ENCODE measurements at regions not wholly inside any gene's neighbourhood (a gene's known extent, or its start where the extent isn't known, plus 50 kb on each side); places are given as distances from the start of the nearest gene placed in this dataset.

GRCh38 chr2:238973038-238973739 is 125.3 kb downstream of the TWIST2 start:
- Histone ChIP-seq H3K4me1 (no peaks in the 10 kb centered on the region), H3K4me3 (no peak overlapping the region), H3K9me3 (no peaks in the 10 kb centered on the region), H3K27me3 (ENCODE audit: low read depth) (no peaks in the 10 kb centered on the region), H3K36me3 (replicated peaks) (no peaks in the 10 kb centered on the region)
- in situ Hi-C loops (cut with MboI; ENCODE audit: low sequenced_read_pairs) = no loop called here
- no peak for DNase-seq (ENCODE audit: low spot score in 2 of 2)

- Histone ChIP-seq H3K27me3 (ENCODE audit: low read depth) (no peaks in the 10 kb centered on the region), H3K4me1 (no peaks in the 10 kb centered on the region), H3K9me3 (no peaks in the 10 kb centered on the region), H3K4me3 (no peak overlapping the region), H3K36me3 (replicated peaks) (no peaks in the 10 kb centered on the region)
- no peak for DNase-seq (ENCODE audit: low spot score in 2 of 2)
- in situ Hi-C loops (cut with MboI; ENCODE audit: low sequenced_read_pairs) = no loop called here
Measured at GRCh38 chr2:238974081-238974480, 126.2 kb downstream of the TWIST2 start.

DNA sequence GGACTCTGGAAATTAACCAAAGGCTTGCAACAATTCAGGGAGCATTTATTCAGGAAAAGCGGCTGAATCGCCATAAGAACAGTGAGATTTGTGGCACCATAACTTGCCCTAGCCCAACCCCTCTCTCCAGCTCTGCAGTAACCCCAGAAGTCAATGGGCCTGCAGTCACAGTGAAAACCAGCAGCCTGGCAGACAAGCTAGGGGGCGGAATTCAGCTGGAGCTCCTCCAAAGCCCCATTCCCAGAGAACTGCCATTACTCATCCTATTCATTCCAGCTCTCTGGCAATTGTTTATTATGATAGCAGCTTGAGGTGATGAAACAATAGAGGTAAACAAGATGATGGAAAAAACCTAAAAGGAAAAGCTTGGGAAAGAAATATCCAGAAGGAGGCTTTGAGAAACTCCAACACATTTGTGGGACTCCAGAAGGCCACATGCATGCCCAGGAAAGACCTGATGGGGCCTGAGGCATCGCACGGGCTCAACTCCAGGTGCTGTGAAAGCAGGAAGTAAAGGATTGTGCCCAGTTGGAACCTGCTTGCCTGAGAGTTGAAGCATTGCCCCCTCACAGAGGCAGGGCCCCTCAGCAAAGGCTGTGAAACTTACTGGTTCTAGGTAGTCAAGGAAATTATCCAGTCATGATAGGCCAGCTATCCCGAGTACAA is 126.7 kb downstream of the TWIST2 start:
- H3K27me3 ChIP-seq (ENCODE audit: low read depth) = no peaks in the 10 kb centered on the region
- no peaks in the 10 kb centered on the region for H3K4me1 ChIP-seq
- no peak for DNase-seq (ENCODE audit: low spot score in 2 of 2)
- H3K36me3 ChIP-seq (replicated peaks) = no peaks in the 10 kb centered on the region
- H3K4me3 ChIP-seq = no peak overlapping the region
- no peaks in the 10 kb centered on the region for H3K9me3 ChIP-seq
- in situ Hi-C loops (cut with MboI; ENCODE audit: low sequenced_read_pairs) = no loop called here

DNA sequence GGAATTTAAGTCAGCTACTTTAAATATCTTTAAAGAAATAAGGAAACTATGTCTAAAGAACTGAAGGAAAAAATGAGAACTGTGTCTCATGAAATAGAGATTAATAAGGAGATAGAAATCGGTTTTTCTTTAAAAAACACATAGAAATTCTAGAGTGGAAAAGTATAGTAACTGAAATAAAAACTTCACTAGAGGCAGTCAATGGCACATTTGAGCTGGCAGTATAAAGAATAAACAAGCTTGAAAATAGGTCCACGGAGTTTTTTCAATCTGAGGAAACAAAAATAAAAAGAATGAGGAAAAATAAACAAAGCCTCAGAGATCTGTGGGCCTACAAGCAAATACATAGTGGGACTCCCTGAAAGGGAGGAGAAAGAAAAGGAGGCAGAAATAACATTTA is 127.5 kb downstream of the TWIST2 start:
- H3K9me3 ChIP-seq = no peaks in the 10 kb centered on the region
- no peaks in the 10 kb centered on the region for H3K36me3 ChIP-seq (replicated peaks)
- H3K4me3 ChIP-seq = no peak overlapping the region
- no peaks in the 10 kb centered on the region for H3K4me1 ChIP-seq
- H3K27me3 ChIP-seq (ENCODE audit: low read depth) = no peaks in the 10 kb centered on the region
- no peak for DNase-seq (ENCODE audit: low spot score in 2 of 2)
- in situ Hi-C loops (cut with MboI; ENCODE audit: low sequenced_read_pairs) = no loop called here

DNA sequence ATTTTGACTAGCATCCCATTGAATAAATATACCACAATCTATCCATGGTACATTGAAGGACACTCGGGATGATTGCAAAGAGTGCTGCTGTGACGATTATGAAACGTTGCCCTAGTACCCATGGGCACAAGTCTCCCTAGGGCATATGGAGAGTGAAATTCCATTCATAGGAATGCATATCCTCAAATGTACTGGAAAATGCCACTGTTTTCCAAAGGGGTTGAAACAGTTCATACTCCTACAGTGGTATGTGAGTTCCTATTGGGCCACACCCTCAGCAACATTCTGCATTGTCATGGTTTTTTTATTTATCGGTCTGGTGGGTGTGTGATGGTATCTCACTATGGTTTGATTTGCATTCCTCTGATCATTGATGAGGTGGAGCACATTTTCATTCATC is 130.6 kb downstream of the TWIST2 start:
- DNase-seq (ENCODE audit: low spot score in 2 of 2) = no peak
- Histone ChIP-seq H3K9me3 (no peaks in the 10 kb centered on the region), H3K4me1 (no peaks in the 10 kb centered on the region), H3K36me3 (replicated peaks) (no peaks in the 10 kb centered on the region), H3K27me3 (ENCODE audit: low read depth) (no peaks in the 10 kb centered on the region; the same call in 1 of the 2 replicates), H3K4me3 (no peak overlapping the region)
- in situ Hi-C loops (cut with MboI; ENCODE audit: low sequenced_read_pairs) = no loop called here

GRCh38 chr2:238979636-238980035 is 131.8 kb downstream of the TWIST2 start:
- no peak for DNase-seq (ENCODE audit: low spot score in 2 of 2)
- Histone ChIP-seq H3K4me3 (no peak overlapping the region), H3K36me3 (replicated peaks) (no peaks in the 10 kb centered on the region), H3K9me3 (no peaks in the 10 kb centered on the region), H3K27me3 (ENCODE audit: low read depth) (no peaks in the 10 kb centered on the region; the same call in 1 of the 2 replicates), H3K4me1 (no peaks in the 10 kb centered on the region)
- in situ Hi-C loops (cut with MboI; ENCODE audit: low sequenced_read_pairs) = no loop called here

- DNase-seq (ENCODE audit: low spot score in 2 of 2) = no peak
Measured at GRCh38 chr2:238985041-238985729, 137.3 kb downstream of the TWIST2 start.

DNA sequence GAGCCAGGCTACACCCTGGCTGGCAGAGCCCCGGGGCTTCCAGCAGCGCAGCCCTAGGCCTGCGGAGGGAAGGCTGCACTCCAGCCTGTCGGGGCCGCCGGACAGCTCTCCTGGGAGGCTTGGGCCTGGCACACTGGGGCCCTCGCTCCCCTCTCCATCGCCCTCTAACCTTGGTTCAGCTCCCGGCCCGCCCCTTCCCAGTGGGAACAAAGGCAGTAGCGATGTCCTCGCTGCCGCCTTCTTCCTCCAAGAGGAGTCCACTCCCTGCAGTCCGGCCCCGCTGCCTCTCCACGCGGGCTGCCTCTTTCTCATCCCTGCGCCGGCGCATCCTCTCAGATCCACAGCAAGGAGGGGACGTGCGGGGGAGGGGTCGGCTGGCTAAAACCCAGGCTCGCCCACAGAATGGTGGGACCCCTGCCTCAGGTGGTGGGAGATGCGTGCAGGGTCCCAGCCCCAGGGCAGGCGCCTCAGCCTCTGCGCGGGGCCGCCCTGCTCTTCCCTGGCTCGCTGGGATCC is 138.1 kb downstream of the TWIST2 start:
- H3K4me1 ChIP-seq = no peaks in the 10 kb centered on the region
- H3K27me3 ChIP-seq (ENCODE audit: low read depth) = no peaks in the 10 kb centered on the region; the same call in 1 of the 2 replicates
- DNase-seq (ENCODE audit: low spot score in 2 of 2) = no peak
- H3K9me3 ChIP-seq = no peaks in the 10 kb centered on the region
- no peak overlapping the region for H3K4me3 ChIP-seq
- H3K36me3 ChIP-seq (replicated peaks) = no peaks in the 10 kb centered on the region
- in situ Hi-C loops (cut with MboI; ENCODE audit: low sequenced_read_pairs) = no loop called here

More at GRCh38 chr2:238985041-238985729, 137.3 kb downstream of the TWIST2 start:
- Histone ChIP-seq H3K36me3 (replicated peaks) (no peaks in the 10 kb centered on the region), H3K4me1 (no peaks in the 10 kb centered on the region), H3K4me3 (no peak overlapping the region), H3K9me3 (no peaks in the 10 kb centered on the region), H3K27me3 (ENCODE audit: low read depth) (no peaks in the 10 kb centered on the region; the same call in 1 of the 2 replicates)
- in situ Hi-C loops (cut with MboI; ENCODE audit: low sequenced_read_pairs) = no loop called here

GRCh38 chr2:238986491-238987351 is 138.8 kb downstream of the TWIST2 start:
- H3K9me3 ChIP-seq = no peaks in the 10 kb centered on the region
- no peaks in the 10 kb centered on the region for H3K4me1 ChIP-seq
- no peaks in the 10 kb centered on the region; the same call in 1 of the 2 replicates for H3K27me3 ChIP-seq (ENCODE audit: low read depth)
- no peak for DNase-seq (ENCODE audit: low spot score in 2 of 2)
- no peaks in the 10 kb centered on the region for H3K36me3 ChIP-seq (replicated peaks)
- in situ Hi-C loops (cut with MboI; ENCODE audit: low sequenced_read_pairs) = no loop called here
- H3K4me3 ChIP-seq = no peak overlapping the region

DNA sequence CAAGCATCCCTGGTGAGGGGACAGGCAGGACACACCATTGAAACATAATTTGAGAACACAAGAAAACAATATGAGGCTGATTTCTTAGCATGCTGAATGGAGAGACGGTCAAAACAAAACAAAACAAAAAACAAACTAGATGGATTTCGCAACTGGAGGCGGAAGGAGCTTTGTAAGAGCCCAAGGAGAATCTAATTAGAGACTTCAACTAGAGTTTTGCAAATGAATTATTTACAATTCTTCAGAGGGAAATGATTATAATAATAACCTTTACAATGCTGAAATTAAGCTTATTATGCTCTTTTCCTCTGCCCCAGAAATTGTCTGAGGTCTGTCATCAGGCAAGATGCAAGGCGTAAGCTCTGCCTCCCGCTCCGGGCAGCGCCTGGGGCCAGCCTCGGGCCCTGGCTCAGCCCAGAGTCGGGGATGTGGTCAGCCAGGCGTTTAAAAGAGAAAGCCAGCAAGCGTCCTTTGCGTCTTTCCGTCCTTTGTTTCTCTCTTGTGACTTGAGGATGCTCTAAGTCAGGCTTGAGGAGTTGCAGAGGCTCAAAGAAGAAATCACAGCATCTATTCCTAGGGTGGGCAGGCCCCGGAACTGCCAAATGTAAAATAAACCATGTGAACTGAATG is 139.6 kb downstream of the TWIST2 start:
- H3K9me3 ChIP-seq = no peaks in the 10 kb centered on the region
- in situ Hi-C loops (cut with MboI; ENCODE audit: low sequenced_read_pairs) = no loop called here
- no peaks in the 10 kb centered on the region; the same call in 1 of the 2 replicates for H3K27me3 ChIP-seq (ENCODE audit: low read depth)
- no peaks in the 10 kb centered on the region for H3K36me3 ChIP-seq (replicated peaks)
- DNase-seq (ENCODE audit: low spot score in 2 of 2) = no peak
- H3K4me1 ChIP-seq = no peaks in the 10 kb centered on the region
- no peak overlapping the region for H3K4me3 ChIP-seq

DNA sequence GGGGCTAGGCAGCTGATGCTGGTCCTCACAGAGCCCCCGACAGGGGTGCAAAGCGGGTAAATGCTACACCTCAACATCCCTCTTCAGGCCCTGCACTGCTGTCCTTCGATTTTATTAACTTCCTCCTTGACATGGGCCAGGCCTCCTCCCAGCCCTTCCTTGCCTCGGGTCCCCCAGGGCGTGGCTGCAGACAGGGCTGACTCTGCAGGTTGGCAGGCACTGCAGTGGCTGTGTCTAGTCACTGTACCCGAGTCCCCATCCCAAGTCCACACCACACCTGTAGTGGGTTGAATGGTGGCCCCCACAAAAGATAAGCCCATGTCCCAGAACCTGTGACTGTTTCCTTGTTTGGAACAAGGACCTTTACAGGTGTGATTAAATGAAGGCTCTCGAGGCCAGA is 140.2 kb downstream of the TWIST2 start:
- Histone ChIP-seq H3K36me3 (replicated peaks) (no peaks in the 10 kb centered on the region), H3K4me1 (no peaks in the 10 kb centered on the region), H3K9me3 (no peaks in the 10 kb centered on the region), H3K27me3 (ENCODE audit: low read depth) (no peaks in the 10 kb centered on the region), H3K4me3 (no peak overlapping the region)
- no peak for DNase-seq (ENCODE audit: low spot score in 2 of 2)
- in situ Hi-C loops (cut with MboI; ENCODE audit: low sequenced_read_pairs) = no loop called here

GRCh38 chr2:238988752-238989151 is 140.9 kb downstream of the TWIST2 start:
- Histone ChIP-seq H3K4me1 (no peaks in the 10 kb centered on the region), H3K4me3 (no peak overlapping the region), H3K36me3 (replicated peaks) (no peaks in the 10 kb centered on the region), H3K27me3 (ENCODE audit: low read depth) (no peaks in the 10 kb centered on the region), H3K9me3 (no peaks in the 10 kb centered on the region)
- in situ Hi-C loops (cut with MboI; ENCODE audit: low sequenced_read_pairs) = no loop called here
- no peak for DNase-seq (ENCODE audit: low spot score in 2 of 2)

- DNase-seq (ENCODE audit: low spot score in 2 of 2) = no peak
- Histone ChIP-seq H3K4me1 (no peaks in the 10 kb centered on the region), H3K27me3 (ENCODE audit: low read depth) (no peaks in the 10 kb centered on the region), H3K9me3 (no peaks in the 10 kb centered on the region), H3K4me3 (no peak overlapping the region), H3K36me3 (replicated peaks) (no peaks in the 10 kb centered on the region)
- in situ Hi-C loops (cut with MboI; ENCODE audit: low sequenced_read_pairs) = no loop called here
Measured at GRCh38 chr2:238989484-238989883, 141.6 kb downstream of the TWIST2 start.
